ENCODE measurements at regions not wholly inside any gene's neighbourhood (a gene's known extent, or its start where the extent isn't known, plus 50 kb on each side); places are given as distances from the start of the nearest gene placed in this dataset.

GRCh38 chr17:77649717-77650211 is 308.7 kb upstream of the TNRC6C start:
- no peak overlapping the region for H3K9ac ChIP-seq (ENCODE audit: low read length)
- H3K18ac ChIP-seq (ENCODE audit: low read length) = no peak overlapping the region
- H2AK5ac ChIP-seq (ENCODE audit: low read length) = no peak overlapping the region
- no peak overlapping the region for H3K27ac ChIP-seq (ENCODE audit: low read depth, low read length)
- H3K4me2 ChIP-seq (ENCODE audit: low read length) = no peak overlapping the region
- no peaks in the 10 kb centered on the region for H3K36me3 ChIP-seq (ENCODE audit: control insufficient read depth, insufficient read depth, low read length)
- WGBS (ENCODE audit: extremely low coverage, insufficient coverage, low lambda C conversion rate) = no CpG with 5 or more reads among the region's 8 CpGs
- H4K5ac ChIP-seq (ENCODE audit: low read length) = no peak overlapping the region
- no peak overlapping the region for H3K56ac ChIP-seq (ENCODE audit: low read length)
- H3K4me3 ChIP-seq (ENCODE audit: low read length) = no peak overlapping the region
- no peak overlapping the region for H2BK120ac ChIP-seq (ENCODE audit: low read depth, low read length)
- H3K4me1 ChIP-seq (ENCODE audit: control insufficient read depth, low read depth, low read length) = peaks cover 2% of the 10 kb centered on the region
- H2BK5ac ChIP-seq (ENCODE audit: low read length) = no peak overlapping the region
- no peak overlapping the region for H3K4ac ChIP-seq (ENCODE audit: low read depth, low read length)
- H3K79me2 ChIP-seq (ENCODE audit: control insufficient read depth, insufficient read depth, low read length) = no peaks in the 10 kb centered on the region
- H4K8ac ChIP-seq (ENCODE audit: low read depth, low read length) = no peak overlapping the region
- no peak overlapping the region for H2BK15ac ChIP-seq (replicated peaks; ENCODE audit: low read depth)
- no peaks in the 10 kb centered on the region for H3K79me1 ChIP-seq (ENCODE audit: low read length)
- H3K23ac ChIP-seq (ENCODE audit: low read length) = no peak overlapping the region
- no peaks in the 10 kb centered on the region for H3K27me3 ChIP-seq (ENCODE audit: insufficient read depth, low read length, poor library complexity)
- DNase-seq = peak; percentile 16

GRCh38 chr17:77651988-77652387 is 306.5 kb upstream of the TNRC6C start:
- no peak overlapping the region for H3K4me3 ChIP-seq (ENCODE audit: low read length)
- WGBS (ENCODE audit: extremely low coverage, insufficient coverage, low lambda C conversion rate) = no CpG with 5 or more reads among the region's 4 CpGs
- peak; percentile 77 for DNase-seq
- H4K8ac ChIP-seq (ENCODE audit: low read depth, low read length) = no peak overlapping the region
- H3K9ac ChIP-seq (ENCODE audit: low read length) = no peak overlapping the region
- no peak overlapping the region for H3K56ac ChIP-seq (ENCODE audit: low read length)
- no peak overlapping the region for H3K18ac ChIP-seq (ENCODE audit: low read length)
- no peak overlapping the region for H2AK5ac ChIP-seq (ENCODE audit: low read length)
- H3K27ac ChIP-seq (ENCODE audit: low read depth, low read length) = no peak overlapping the region
- no peak overlapping the region for H3K4me2 ChIP-seq (ENCODE audit: low read length)
- no peak overlapping the region for H2BK5ac ChIP-seq (ENCODE audit: low read length)
- H3K27me3 ChIP-seq (ENCODE audit: insufficient read depth, low read length, poor library complexity) = no peaks in the 10 kb centered on the region
- no peaks in the 10 kb centered on the region for H3K36me3 ChIP-seq (ENCODE audit: control insufficient read depth, insufficient read depth, low read length)
- H3K4me1 ChIP-seq (ENCODE audit: control insufficient read depth, low read depth, low read length) = peaks cover 2% of the 10 kb centered on the region
- no peak overlapping the region for H2BK15ac ChIP-seq (replicated peaks; ENCODE audit: low read depth)
- H4K5ac ChIP-seq (ENCODE audit: low read length) = no peak overlapping the region
- no peak overlapping the region for H2BK120ac ChIP-seq (ENCODE audit: low read depth, low read length)
- H3K4ac ChIP-seq (ENCODE audit: low read depth, low read length) = no peak overlapping the region
- H3K79me2 ChIP-seq (ENCODE audit: control insufficient read depth, insufficient read depth, low read length) = no peaks in the 10 kb centered on the region
- no peak overlapping the region for H3K23ac ChIP-seq (ENCODE audit: low read length)
- no peaks in the 10 kb centered on the region for H3K79me1 ChIP-seq (ENCODE audit: low read length)

- WGBS (ENCODE audit: extremely low coverage, insufficient coverage, low lambda C conversion rate) = no CpG with 5 or more reads among the region's 5 CpGs
- H4K5ac ChIP-seq (ENCODE audit: low read length) = no peak overlapping the region
- H4K8ac ChIP-seq (ENCODE audit: low read depth, low read length) = no peak overlapping the region
- H3K4me1 ChIP-seq (ENCODE audit: control insufficient read depth, low read depth, low read length) = peaks cover 2% of the 10 kb centered on the region
- no peaks in the 10 kb centered on the region for H3K36me3 ChIP-seq (ENCODE audit: control insufficient read depth, insufficient read depth, low read length)
- H3K79me1 ChIP-seq (ENCODE audit: low read length) = no peaks in the 10 kb centered on the region
- H3K18ac ChIP-seq (ENCODE audit: low read length) = no peak overlapping the region
- no peak overlapping the region for H3K4me2 ChIP-seq (ENCODE audit: low read length)
- H2BK15ac ChIP-seq (replicated peaks; ENCODE audit: low read depth) = no peak overlapping the region
- DNase-seq = no peak
- H3K27me3 ChIP-seq (ENCODE audit: insufficient read depth, low read length, poor library complexity) = no peaks in the 10 kb centered on the region
- H2BK5ac ChIP-seq (ENCODE audit: low read length) = no peak overlapping the region
- H2BK120ac ChIP-seq (ENCODE audit: low read depth, low read length) = no peak overlapping the region
- H3K79me2 ChIP-seq (ENCODE audit: control insufficient read depth, insufficient read depth, low read length) = no peaks in the 10 kb centered on the region
- no peak overlapping the region for H3K27ac ChIP-seq (ENCODE audit: low read depth, low read length)
- H3K23ac ChIP-seq (ENCODE audit: low read length) = no peak overlapping the region
- H3K4ac ChIP-seq (ENCODE audit: low read depth, low read length) = no peak overlapping the region
- H2AK5ac ChIP-seq (ENCODE audit: low read length) = no peak overlapping the region
- H3K9ac ChIP-seq (ENCODE audit: low read length) = no peak overlapping the region
- H3K4me3 ChIP-seq (ENCODE audit: low read length) = no peak overlapping the region
- no peak overlapping the region for H3K56ac ChIP-seq (ENCODE audit: low read length)
These were observed 304.2 kb upstream of the TNRC6C start for GRCh38 chr17:77654296-77654695.

- Histone ChIP-seq H2BK15ac (replicated peaks; ENCODE audit: low read depth) (no peak overlapping the region), H3K18ac (ENCODE audit: low read length) (no peak overlapping the region), H3K36me3 (ENCODE audit: control insufficient read depth, insufficient read depth, low read length) (no peaks in the 10 kb centered on the region), H4K5ac (ENCODE audit: low read length) (no peak overlapping the region), H3K9ac (ENCODE audit: low read length) (no peak overlapping the region), H3K79me1 (ENCODE audit: low read length) (no peaks in the 10 kb centered on the region), H2BK120ac (ENCODE audit: low read depth, low read length) (no peak overlapping the region), H3K4ac (ENCODE audit: low read depth, low read length) (no peak overlapping the region), H2BK5ac (ENCODE audit: low read length) (no peak overlapping the region), H3K4me3 (ENCODE audit: low read length) (no peak overlapping the region), H3K79me2 (ENCODE audit: control insufficient read depth, insufficient read depth, low read length) (no peaks in the 10 kb centered on the region), H4K8ac (ENCODE audit: low read depth, low read length) (no peak overlapping the region), H3K27ac (ENCODE audit: low read depth, low read length) (no peak overlapping the region), H2AK5ac (ENCODE audit: low read length) (no peak overlapping the region), H3K4me2 (ENCODE audit: low read length) (no peak overlapping the region), H3K4me1 (ENCODE audit: control insufficient read depth, low read depth, low read length) (peaks cover 2% of the 10 kb centered on the region), H3K27me3 (ENCODE audit: insufficient read depth, low read length, poor library complexity) (no peaks in the 10 kb centered on the region), H3K23ac (ENCODE audit: low read length) (no peak overlapping the region), H3K56ac (ENCODE audit: low read length) (no peak overlapping the region)
- WGBS (ENCODE audit: extremely low coverage, insufficient coverage, low lambda C conversion rate) = no CpG with 5 or more reads among the region's 13 CpGs
- no peak for DNase-seq
These were observed 303.7 kb upstream of the TNRC6C start for GRCh38 chr17:77654850-77655249.

- H3K79me2 ChIP-seq (ENCODE audit: control insufficient read depth, insufficient read depth, low read length) = no peaks in the 10 kb centered on the region
- no peak overlapping the region for H4K5ac ChIP-seq (ENCODE audit: low read length)
- H2BK5ac ChIP-seq (ENCODE audit: low read length) = no peak overlapping the region
- no peak overlapping the region for H2AK5ac ChIP-seq (ENCODE audit: low read length)
- H3K9ac ChIP-seq (ENCODE audit: low read length) = no peak overlapping the region
- no peak overlapping the region for H3K23ac ChIP-seq (ENCODE audit: low read length)
- no peaks in the 10 kb centered on the region for H3K27me3 ChIP-seq (ENCODE audit: insufficient read depth, low read length, poor library complexity)
- H3K4me2 ChIP-seq (ENCODE audit: low read length) = no peak overlapping the region
- no peak overlapping the region for H2BK120ac ChIP-seq (ENCODE audit: low read depth, low read length)
- no peak overlapping the region for H2BK15ac ChIP-seq (replicated peaks; ENCODE audit: low read depth)
- H3K56ac ChIP-seq (ENCODE audit: low read length) = no peak overlapping the region
- no peak overlapping the region for H3K4ac ChIP-seq (ENCODE audit: low read depth, low read length)
- H3K18ac ChIP-seq (ENCODE audit: low read length) = no peak overlapping the region
- H3K79me1 ChIP-seq (ENCODE audit: low read length) = no peaks in the 10 kb centered on the region
- no peaks in the 10 kb centered on the region for H3K36me3 ChIP-seq (ENCODE audit: control insufficient read depth, insufficient read depth, low read length)
- no peak overlapping the region for H3K27ac ChIP-seq (ENCODE audit: low read depth, low read length)
- H3K4me1 ChIP-seq (ENCODE audit: control insufficient read depth, low read depth, low read length) = peaks cover 2% of the 10 kb centered on the region
- H4K8ac ChIP-seq (ENCODE audit: low read depth, low read length) = no peak overlapping the region
- no peak for DNase-seq
- WGBS (ENCODE audit: extremely low coverage, insufficient coverage, low lambda C conversion rate) = no CpG with 5 or more reads among the region's 9 CpGs
- H3K4me3 ChIP-seq (ENCODE audit: low read length) = no peak overlapping the region
These were observed 302.4 kb upstream of the TNRC6C start for GRCh38 chr17:77656054-77656453.

- Histone ChIP-seq H3K4me2 (ENCODE audit: low read length) (no peak overlapping the region), H3K9ac (ENCODE audit: low read length) (no peak overlapping the region), H3K36me3 (ENCODE audit: control insufficient read depth, insufficient read depth, low read length) (no peaks in the 10 kb centered on the region), H3K79me1 (ENCODE audit: low read length) (no peaks in the 10 kb centered on the region), H2BK5ac (ENCODE audit: low read length) (no peak overlapping the region), H3K4ac (ENCODE audit: low read depth, low read length) (no peak overlapping the region), H3K56ac (ENCODE audit: low read length) (no peak overlapping the region), H4K5ac (ENCODE audit: low read length) (no peak overlapping the region), H2AK5ac (ENCODE audit: low read length) (no peak overlapping the region), H3K18ac (ENCODE audit: low read length) (no peak overlapping the region), H3K79me2 (ENCODE audit: control insufficient read depth, insufficient read depth, low read length) (no peaks in the 10 kb centered on the region), H3K4me3 (ENCODE audit: low read length) (no peak overlapping the region), H3K27ac (ENCODE audit: low read depth, low read length) (no peak overlapping the region), H3K27me3 (ENCODE audit: insufficient read depth, low read length, poor library complexity) (no peaks in the 10 kb centered on the region), H3K4me1 (ENCODE audit: control insufficient read depth, low read depth, low read length) (peaks cover 2% of the 10 kb centered on the region), H2BK15ac (replicated peaks; ENCODE audit: low read depth) (no peak overlapping the region), H4K8ac (ENCODE audit: low read depth, low read length) (no peak overlapping the region), H2BK120ac (ENCODE audit: low read depth, low read length) (no peak overlapping the region), H3K23ac (ENCODE audit: low read length) (no peak overlapping the region)
- no CpG with 5 or more reads among the region's 6 CpGs for WGBS (ENCODE audit: extremely low coverage, insufficient coverage, low lambda C conversion rate)
- DNase-seq = no peak
These were observed 300.7 kb upstream of the TNRC6C start for GRCh38 chr17:77657839-77658238.

Measured in mesendoderm (in vitro differentiated cells).